ENCODE measurements at regions not wholly inside any gene's neighbourhood (a gene's known extent, or its start where the extent isn't known, plus 50 kb on each side); places are given as distances from the start of the nearest gene placed in this dataset.

- no peak overlapping the region for H3K4me2 ChIP-seq (ENCODE audit: low read length)
Measured at GRCh38 chr6:99852031-99852430, 142.0 kb downstream of the MCHR2 start.

GRCh38 chr6:99867026-99867425 is 127.0 kb downstream of the MCHR2 start:
- no peaks in the 10 kb centered on the region for H4K20me1 ChIP-seq (ENCODE audit: insufficient read depth, low read length)
- no peaks in the 10 kb centered on the region for H3K9me3 ChIP-seq (ENCODE audit: insufficient read depth, low read length)
- H3K27me3 ChIP-seq (ENCODE audit: low read depth, low read length): no peaks in the 10 kb centered on the region
- H3K9ac ChIP-seq (ENCODE audit: low read length): no peak overlapping the region
- no peaks in the 10 kb centered on the region for H3K79me2 ChIP-seq (ENCODE audit: low read length)
- H3K27ac ChIP-seq (ENCODE audit: low read length): no peak overlapping the region
- H3K4me2 ChIP-seq (ENCODE audit: low read length): no peak overlapping the region
- 0 out of 2 replicates have a peak, but pooled peaks cover 5% of the 10 kb centered on the region for H3K4me1 ChIP-seq (ENCODE audit: low read length)
- no peak overlapping the region for H3K4me3 ChIP-seq (ENCODE audit: low read length)
- H3K36me3 ChIP-seq (replicated peaks; ENCODE audit: low read depth, low read length): no peaks in the 10 kb centered on the region
- no peak overlapping the region for H2AFZ ChIP-seq (ENCODE audit: low read depth, low read length)
- TF ChIP-seq CTCF (IDR thresholded peaks at IDR 0.05; ENCODE audit: low read depth, low read length) (no peak), EZH2phosphoT487 (IDR thresholded peaks at IDR 0.05; ENCODE audit: low read depth) (no peak)

More at GRCh38 chr6:99852031-99852430, 142.0 kb downstream of the MCHR2 start:
- Histone ChIP-seq H3K4me3 (ENCODE audit: low read length) (no peak overlapping the region), H3K79me2 (ENCODE audit: low read length) (no peaks in the 10 kb centered on the region), H3K36me3 (replicated peaks; ENCODE audit: low read depth, low read length) (no peaks in the 10 kb centered on the region), H4K20me1 (ENCODE audit: insufficient read depth, low read length) (no peaks in the 10 kb centered on the region), H3K9me3 (ENCODE audit: insufficient read depth, low read length) (no peaks in the 10 kb centered on the region), H3K4me1 (ENCODE audit: low read length) (no peaks in the 10 kb centered on the region), H3K9ac (ENCODE audit: low read length) (no peak overlapping the region), H2AFZ (ENCODE audit: low read depth, low read length) (no peak overlapping the region), H3K27ac (ENCODE audit: low read length) (no peak overlapping the region), H3K27me3 (ENCODE audit: low read depth, low read length) (no peaks in the 10 kb centered on the region)
- TF ChIP-seq EZH2phosphoT487 (IDR thresholded peaks at IDR 0.05; ENCODE audit: low read depth): no peak
- no peak for TF ChIP-seq CTCF (IDR thresholded peaks at IDR 0.05; ENCODE audit: low read depth, low read length)

GRCh38 chr6:99868074-99868702 is 125.8 kb downstream of the MCHR2 start:
- no peaks in the 10 kb centered on the region for H3K79me2 ChIP-seq (ENCODE audit: low read length)
- H3K4me2 ChIP-seq (ENCODE audit: low read length): peak overlapping the region; percentile 91
- H3K4me1 ChIP-seq (ENCODE audit: low read length): 0 out of 2 replicates have a peak, but pooled peaks cover 5% of the 10 kb centered on the region
- H4K20me1 ChIP-seq (ENCODE audit: insufficient read depth, low read length): no peaks in the 10 kb centered on the region
- no peaks in the 10 kb centered on the region for H3K27me3 ChIP-seq (ENCODE audit: low read depth, low read length)
- peak overlapping the region; percentile 72 for H3K4me3 ChIP-seq (ENCODE audit: low read length)
- H3K27ac ChIP-seq (ENCODE audit: low read length): no peak overlapping the region
- H3K36me3 ChIP-seq (replicated peaks; ENCODE audit: low read depth, low read length): no peaks in the 10 kb centered on the region
- 0 out of 2 replicates have a peak overlapping the region, but pooled peaks have one; percentile 24 for H3K9ac ChIP-seq (ENCODE audit: low read length)
- TF ChIP-seq EZH2phosphoT487 (IDR thresholded peaks at IDR 0.05; ENCODE audit: low read depth): no peak
- TF ChIP-seq CTCF (IDR thresholded peaks at IDR 0.05; ENCODE audit: low read depth, low read length): peak; percentile 78
- H2AFZ ChIP-seq (ENCODE audit: low read depth, low read length): peak overlapping the region; percentile 97
- no peaks in the 10 kb centered on the region for H3K9me3 ChIP-seq (ENCODE audit: insufficient read depth, low read length)
